ENCODE measurements at regions not wholly inside any gene's neighbourhood (a gene's known extent, or its start where the extent isn't known, plus 50 kb on each side); places are given as distances from the start of the nearest gene placed in this dataset. TPM values are rescaled to one million over a fixed set of nuclear protein-coding genes. Genes with fewer than 3 reads are reported as not detected.

DNA sequence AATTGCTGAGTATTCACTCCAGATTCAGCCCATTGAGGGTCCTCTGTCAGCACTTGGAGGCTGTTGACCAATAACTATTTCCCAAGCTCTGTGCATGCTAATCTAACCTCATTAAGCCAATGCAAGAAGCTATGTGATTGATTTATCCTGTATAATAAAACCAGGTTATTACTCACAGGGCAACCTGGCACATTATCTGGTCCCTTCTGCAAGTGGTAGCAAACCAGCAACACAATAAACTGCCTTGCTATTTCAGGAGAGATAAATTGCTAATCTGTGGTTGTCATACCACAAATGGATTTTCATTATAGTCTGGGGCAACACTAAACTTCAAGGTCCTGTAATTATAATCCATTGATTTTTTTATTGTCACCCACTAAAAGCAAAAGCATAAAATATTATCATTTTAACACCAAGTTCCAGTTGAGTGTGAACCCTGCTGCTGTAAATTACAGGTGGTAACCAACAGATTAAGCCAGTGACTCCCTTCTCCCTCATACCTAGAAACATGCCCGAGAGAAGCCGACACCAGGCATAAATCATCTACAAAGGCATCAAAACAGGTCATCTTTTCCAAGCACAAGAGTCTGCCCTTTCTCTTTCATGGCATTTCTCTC, 51.1 kb upstream of the SOX9 start:
- no peak overlapping the region for H3K4me3 ChIP-seq
- no peaks in the 10 kb centered on the region for H3K27me3 ChIP-seq
- no peak overlapping the region for H3K27ac ChIP-seq
- no peaks in the 10 kb centered on the region for H3K4me1 ChIP-seq (ENCODE audit: insufficient read depth)
- intact Hi-C loops (cut with DNase I): loop anchor here in 1 of 4 donors (5.0 kb wide), 1 partner anchor 238 kb away; no protein-coding TSS in a partner anchor
- DNase-seq: no peak
- TF ChIP-seq, protein P1, sequence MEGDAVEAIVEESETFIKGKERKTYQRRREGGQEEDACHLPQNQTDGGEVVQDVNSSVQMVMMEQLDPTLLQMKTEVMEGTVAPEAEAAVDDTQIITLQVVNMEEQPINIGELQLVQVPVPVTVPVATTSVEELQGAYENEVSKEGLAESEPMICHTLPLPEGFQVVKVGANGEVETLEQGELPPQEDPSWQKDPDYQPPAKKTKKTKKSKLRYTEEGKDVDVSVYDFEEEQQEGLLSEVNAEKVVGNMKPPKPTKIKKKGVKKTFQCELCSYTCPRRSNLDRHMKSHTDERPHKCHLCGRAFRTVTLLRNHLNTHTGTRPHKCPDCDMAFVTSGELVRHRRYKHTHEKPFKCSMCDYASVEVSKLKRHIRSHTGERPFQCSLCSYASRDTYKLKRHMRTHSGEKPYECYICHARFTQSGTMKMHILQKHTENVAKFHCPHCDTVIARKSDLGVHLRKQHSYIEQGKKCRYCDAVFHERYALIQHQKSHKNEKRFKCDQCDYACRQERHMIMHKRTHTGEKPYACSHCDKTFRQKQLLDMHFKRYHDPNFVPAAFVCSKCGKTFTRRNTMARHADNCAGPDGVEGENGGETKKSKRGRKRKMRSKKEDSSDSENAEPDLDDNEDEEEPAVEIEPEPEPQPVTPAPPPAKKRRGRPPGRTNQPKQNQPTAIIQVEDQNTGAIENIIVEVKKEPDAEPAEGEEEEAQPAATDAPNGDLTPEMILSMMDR (IDR thresholded peaks at IDR 0.05): no peak
- TF ChIP-seq POLR2A (IDR thresholded peaks at IDR 0.05) (no peak), EP300 (IDR thresholded peaks at IDR 0.05) (no peak)
- no peaks in the 10 kb centered on the region for H3K36me3 ChIP-seq
- 5 to 12% (median 10%) methylated on average over 2 of the region's 2 CpGs for WGBS, 3 donors
- H3K9me3 ChIP-seq: no peaks in the 10 kb centered on the region

Small RNAs in the stretch of these regions (small RNA-seq; reads per million reads assigned to genes)
- gene RNU7-155P: not detected

Measured in ovary (tissue), 7 donors.